ENCODE measurements at regions not wholly inside any gene's neighbourhood (a gene's known extent, or its start where the extent isn't known, plus 50 kb on each side); places are given as distances from the start of the nearest gene placed in this dataset.

DNA sequence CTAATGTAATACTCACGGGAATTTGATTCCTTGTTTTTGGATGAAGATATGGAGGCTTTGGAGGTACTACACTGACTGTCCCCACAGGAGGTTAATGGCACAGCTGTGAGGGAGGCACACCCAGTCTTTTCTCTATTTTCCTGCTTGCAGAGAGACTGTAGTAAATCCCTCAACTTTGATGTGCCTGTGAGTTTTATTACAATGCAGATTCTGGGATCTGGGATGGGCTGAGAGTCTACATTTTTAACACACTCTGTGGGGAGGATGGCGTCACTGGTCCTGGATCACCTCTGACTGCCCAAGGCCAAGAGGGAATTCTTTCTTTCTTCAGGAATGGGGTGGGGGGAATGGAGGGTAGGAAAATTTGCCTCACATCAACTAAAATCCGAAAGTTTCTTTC, 80.2 kb upstream of the NTM start (continued):
- no peak for TF ChIP-seq ARNTL (CRISPR knock-in tag; IDR thresholded peaks at IDR 0.05; ENCODE audit: borderline replicate concordance, low read depth)
- TF ChIP-seq ZNF565 (CRISPR knock-in tag; conservative IDR thresholded peaks at IDR 0.05; ENCODE audit: low read depth) = no peak

GRCh38 chr11:131295986-131296385, 74.4 kb upstream of the NTM start:
- no peak for TF ChIP-seq POU6F1 (CRISPR knock-in tag; IDR thresholded peaks at IDR 0.05; ENCODE audit: borderline replicate concordance, low read depth)
- no peak for TF ChIP-seq GLIS3 (CRISPR knock-in tag; IDR thresholded peaks at IDR 0.05)
- TF ChIP-seq BACH2 (CRISPR knock-in tag; IDR thresholded peaks at IDR 0.05; ENCODE audit: borderline replicate concordance) = no peak
- no peak for TF ChIP-seq ESRRG (CRISPR knock-in tag; IDR thresholded peaks at IDR 0.05)
- TF ChIP-seq ZFP3 (CRISPR knock-in tag; IDR thresholded peaks at IDR 0.05) = no peak
- TF ChIP-seq ZNF565 (CRISPR knock-in tag; conservative IDR thresholded peaks at IDR 0.05; ENCODE audit: low read depth) = no peak
- TF ChIP-seq, protein P1, sequence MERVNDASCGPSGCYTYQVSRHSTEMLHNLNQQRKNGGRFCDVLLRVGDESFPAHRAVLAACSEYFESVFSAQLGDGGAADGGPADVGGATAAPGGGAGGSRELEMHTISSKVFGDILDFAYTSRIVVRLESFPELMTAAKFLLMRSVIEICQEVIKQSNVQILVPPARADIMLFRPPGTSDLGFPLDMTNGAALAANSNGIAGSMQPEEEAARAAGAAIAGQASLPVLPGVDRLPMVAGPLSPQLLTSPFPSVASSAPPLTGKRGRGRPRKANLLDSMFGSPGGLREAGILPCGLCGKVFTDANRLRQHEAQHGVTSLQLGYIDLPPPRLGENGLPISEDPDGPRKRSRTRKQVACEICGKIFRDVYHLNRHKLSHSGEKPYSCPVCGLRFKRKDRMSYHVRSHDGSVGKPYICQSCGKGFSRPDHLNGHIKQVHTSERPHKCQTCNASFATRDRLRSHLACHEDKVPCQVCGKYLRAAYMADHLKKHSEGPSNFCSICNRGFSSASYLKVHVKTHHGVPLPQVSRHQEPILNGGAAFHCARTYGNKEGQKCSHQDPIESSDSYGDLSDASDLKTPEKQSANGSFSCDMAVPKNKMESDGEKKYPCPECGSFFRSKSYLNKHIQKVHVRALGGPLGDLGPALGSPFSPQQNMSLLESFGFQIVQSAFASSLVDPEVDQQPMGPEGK (CRISPR knock-in tag; IDR thresholded peaks at IDR 0.05; ENCODE audit: borderline replicate concordance) = no peak
- no peak for ATAC-seq

- TF ChIP-seq ZC3H10 (CRISPR knock-in tag; IDR thresholded peaks at IDR 0.05) (no peak), PPARA (CRISPR knock-in tag; IDR thresholded peaks at IDR 0.05; ENCODE audit: borderline replicate concordance) (no peak), ZNF565 (CRISPR knock-in tag; conservative IDR thresholded peaks at IDR 0.05; ENCODE audit: low read depth) (no peak), RARB (CRISPR knock-in tag; IDR thresholded peaks at IDR 0.05) (no peak), ZNF8 (CRISPR knock-in tag; IDR thresholded peaks at IDR 0.05) (no peak), ARNTL (CRISPR knock-in tag; IDR thresholded peaks at IDR 0.05; ENCODE audit: borderline replicate concordance, low read depth) (no peak), ZFP3 (CRISPR knock-in tag; IDR thresholded peaks at IDR 0.05) (no peak), POU6F1 (CRISPR knock-in tag; IDR thresholded peaks at IDR 0.05; ENCODE audit: borderline replicate concordance, low read depth) (no peak), BACH2 (CRISPR knock-in tag; IDR thresholded peaks at IDR 0.05; ENCODE audit: borderline replicate concordance) (no peak), SNAI2 (CRISPR knock-in tag; IDR thresholded peaks at IDR 0.05) (no peak), OSR1 (CRISPR knock-in tag; IDR thresholded peaks at IDR 0.05) (no peak), GLIS3 (CRISPR knock-in tag; IDR thresholded peaks at IDR 0.05) (no peak), CSDC2 (CRISPR knock-in tag; IDR thresholded peaks at IDR 0.05) (no peak), ZNF70 (CRISPR knock-in tag; IDR thresholded peaks at IDR 0.05) (no peak), ISL1 (CRISPR knock-in tag; IDR thresholded peaks at IDR 0.05) (no peak)
- TF ChIP-seq, protein P1 (CRISPR knock-in tag; IDR thresholded peaks at IDR 0.05; ENCODE audit: borderline replicate concordance) = no peak
- TF ChIP-seq, protein P2, sequence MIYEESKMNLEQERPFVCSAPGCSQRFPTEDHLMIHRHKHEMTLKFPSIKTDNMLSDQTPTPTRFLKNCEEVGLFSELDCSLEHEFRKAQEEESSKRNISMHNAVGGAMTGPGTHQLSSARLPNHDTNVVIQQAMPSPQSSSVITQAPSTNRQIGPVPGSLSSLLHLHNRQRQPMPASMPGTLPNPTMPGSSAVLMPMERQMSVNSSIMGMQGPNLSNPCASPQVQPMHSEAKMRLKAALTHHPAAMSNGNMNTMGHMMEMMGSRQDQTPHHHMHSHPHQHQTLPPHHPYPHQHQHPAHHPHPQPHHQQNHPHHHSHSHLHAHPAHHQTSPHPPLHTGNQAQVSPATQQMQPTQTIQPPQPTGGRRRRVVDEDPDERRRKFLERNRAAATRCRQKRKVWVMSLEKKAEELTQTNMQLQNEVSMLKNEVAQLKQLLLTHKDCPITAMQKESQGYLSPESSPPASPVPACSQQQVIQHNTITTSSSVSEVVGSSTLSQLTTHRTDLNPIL (CRISPR knock-in tag; IDR thresholded peaks at IDR 0.05; ENCODE audit: low read depth) = no peak
- no peak for ATAC-seq
Observed at GRCh38 chr11:131297441-131297840, 73.0 kb upstream of the NTM start.

DNA sequence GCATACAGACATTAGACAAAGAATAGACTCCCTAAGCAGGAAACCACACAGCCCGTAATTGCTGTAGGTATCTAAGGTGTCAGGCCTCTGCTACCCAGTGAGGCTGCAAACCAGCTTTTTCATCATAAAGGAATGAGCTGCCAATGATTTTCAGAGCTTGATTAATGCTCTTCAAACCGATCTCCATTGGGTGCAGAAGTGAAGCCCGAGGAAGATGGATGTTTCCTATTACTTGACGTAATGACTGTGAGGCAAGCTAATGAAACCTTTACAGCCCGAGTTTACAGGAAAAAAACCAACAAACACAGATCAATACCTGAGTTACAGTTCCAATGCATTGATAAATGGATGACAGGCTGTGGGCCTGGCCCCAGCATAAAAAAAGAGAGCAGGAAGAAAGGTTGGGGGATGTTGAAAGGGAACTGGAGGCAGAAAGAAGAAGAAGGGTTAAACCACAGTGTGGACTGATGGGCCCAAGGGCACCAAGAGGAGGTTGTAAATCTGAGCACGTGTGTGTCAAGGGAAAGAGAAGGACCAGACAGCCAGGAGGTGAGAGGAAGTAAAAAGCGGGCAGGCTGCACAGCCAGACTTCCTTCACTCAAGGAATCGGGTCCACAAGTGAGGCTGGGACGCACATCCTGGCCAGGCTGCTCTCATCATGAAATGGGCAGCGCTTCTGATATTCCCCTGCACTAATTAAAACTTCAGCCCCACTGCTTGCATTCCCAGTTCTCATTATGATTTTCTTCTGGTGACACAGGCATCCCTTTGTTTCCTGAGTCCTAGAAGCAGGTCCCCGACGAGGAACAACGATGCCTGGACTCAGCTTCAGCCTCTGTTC, 70.6 kb upstream of the NTM start:
- no peak for ATAC-seq
- no peak for TF ChIP-seq CSRNP3 (CRISPR knock-in tag; IDR thresholded peaks at IDR 0.05)
- no peak for TF ChIP-seq SNAI2 (CRISPR knock-in tag; IDR thresholded peaks at IDR 0.05)
- no peak for TF ChIP-seq ZC3H10 (CRISPR knock-in tag; IDR thresholded peaks at IDR 0.05)
- no peak for TF ChIP-seq TCF4 (CRISPR knock-in tag; IDR thresholded peaks at IDR 0.05; ENCODE audit: borderline replicate concordance)
- TF ChIP-seq, protein P1 (CRISPR knock-in tag; IDR thresholded peaks at IDR 0.05; ENCODE audit: borderline replicate concordance) = no peak
- no peak for TF ChIP-seq ZFP3 (CRISPR knock-in tag; IDR thresholded peaks at IDR 0.05)
- no peak for TF ChIP-seq CSDC2 (CRISPR knock-in tag; IDR thresholded peaks at IDR 0.05)
- TF ChIP-seq GLIS3 (CRISPR knock-in tag; IDR thresholded peaks at IDR 0.05) = no peak
- TF ChIP-seq ARNTL (CRISPR knock-in tag; IDR thresholded peaks at IDR 0.05; ENCODE audit: borderline replicate concordance, low read depth) = no peak

All from SK-N-SH treated with all-trans-retinoic acid at 6 μM for 48 hours (cell line).